A549 (cell line): ENCODE measurements at regions not wholly inside any gene's neighbourhood (a gene's known extent, or its start where the extent isn't known, plus 50 kb on each side); places are given as distances from the start of the nearest gene placed in this dataset.

Experiments
- ATAC-seq, 2 experiments: fragments of 200-7000 bp in 1 of 2; fragments of >200 bp in 1 of 2; cut with Nextera tagmentation in 1 of 2; cut with Tn5 transposase in 1 of 2; 3 replicates each; pipeline versions ENCODE4 v1.8.0 to v1.9.1; 2018 to 2020; ENCODE audit warnings: mild to moderate bottlenecking in 1 of 2, moderate library complexity in 1 of 2
- CTCF ChIA-PET: fragments of 300-600 bp; sonication (Branson Sonifier 250); formaldehyde crosslinking; extraction: SDS; loops from one replicate; lab custom pipeline; 2021; ENCODE audit warnings: antibody characterized with exemption, inconsistent platforms; lab: Yijun Ruan, JAX
- POLR2A ChIA-PET: fragments of 350-600 bp; formaldehyde crosslinking; extraction: SDS; loops from one replicate; lab custom pipeline; 2021; ENCODE audit warnings: antibody characterized with exemption, inconsistent platforms; lab: Yijun Ruan, JAX
- DNase-seq, 2 experiments: peaks; one replicate each; pipeline versions ENCODE4 v3.0.0 to v3.0.0-alpha.2; 2011 to 2016; ENCODE audit warnings: low read depth in 1 of 2, low spot score in 1 of 2
- FAIRE-seq: peaks from 2 replicates; lab custom pipeline; 2011; peaks lifted over from hg19 to GRCh38; lab: Jason Lieb, UNC
- H3K27ac ChIP-seq, 2 experiments: fragments of >200 bp; sonication (Bioruptor Twin); formaldehyde crosslinking; 3 replicates each; pipeline ENCODE4 v1.5.1; 2016 to 2017
- H3K4me1 ChIP-seq: fragments of >200 bp; sonication (Bioruptor Twin); formaldehyde crosslinking; 3 replicates; pipeline ENCODE4 v1.6.1; 2016
- H3K4me2 ChIP-seq: fragments of >200 bp; sonication (Bioruptor Twin); formaldehyde crosslinking; 3 replicates; pipeline ENCODE4 v1.6.1; 2016
- H3K4me3 ChIP-seq: fragments of >200 bp; sonication (Bioruptor Twin); formaldehyde crosslinking; 3 replicates; pipeline ENCODE4 v1.5.1; 2016
- H3K9me3 ChIP-seq: fragments of >200 bp; sonication (Bioruptor Twin); formaldehyde crosslinking; 3 replicates; pipeline ENCODE4 v1.6.1; 2016
- CBX2 ChIP-seq: fragments of 200-600 bp; sonication (generic); IDR thresholded peaks from 2 replicates; pipeline ENCODE4 v1.6.1; 2016; ENCODE audit warnings: low read depth, mild to moderate bottlenecking, borderline replicate concordance
- CEBPB ChIP-seq, 2 experiments: fragments of >200 bp in 1 of 2; sonication (Bioruptor Twin) in 1 of 2; formaldehyde crosslinking in 1 of 2; IDR thresholded peaks; 2 replicates each; pipeline ENCODE4 v1.6.1; 2012 to 2016
- CHD4 ChIP-seq: fragments of 200-600 bp; sonication (generic); IDR thresholded peaks from 2 replicates; pipeline ENCODE4 v1.6.1; 2016; ENCODE audit warnings: antibody characterized with exemption, mild to moderate bottlenecking, borderline replicate concordance
- EHMT2 ChIP-seq: fragments of 200-600 bp; sonication (generic); IDR thresholded peaks from 2 replicates; pipeline ENCODE4 v1.6.1; 2016; ENCODE audit warnings: antibody characterized with exemption, low read depth, mild to moderate bottlenecking, moderate library complexity
- ESRRA ChIP-seq: fragments of 150-350 bp; IDR thresholded peaks from 2 replicates; pipeline ENCODE4 v1.6.1; 2014; ENCODE audit warnings: mild to moderate bottlenecking, low read length, borderline replicate concordance
- FOSL2 ChIP-seq, 2 experiments: fragments of 450-650 bp in 1 of 2; fragments of >200 bp in 1 of 2; sonication (Bioruptor Twin) in 1 of 2; formaldehyde crosslinking; IDR thresholded peaks; 2 replicates each; pipeline versions ENCODE4 v1.5.0 to v1.6.1; 2016 to 2020; ENCODE audit warnings: mild to moderate bottlenecking in 1 of 2, moderate library complexity in 1 of 2
- HES2 ChIP-seq: fragments of >200 bp; sonication (Bioruptor Twin); formaldehyde crosslinking; IDR thresholded peaks from 2 replicates; pipeline ENCODE4 v1.6.1; 2016
- HOXA7 ChIP-seq: fragments of 250-450 bp; sonication (Bioruptor Pico); IDR thresholded peaks from 2 replicates; pipeline ENCODE4 v1.5.0; 2020; ENCODE audit warnings: mild to moderate bottlenecking, moderate library complexity
- KDM1A ChIP-seq: fragments of 200-600 bp; sonication (generic); IDR thresholded peaks from 2 replicates; pipeline ENCODE4 v1.6.1; 2016; ENCODE audit warnings: low read depth, mild to moderate bottlenecking
- KDM5A ChIP-seq: fragments of 200-600 bp; sonication (generic); IDR thresholded peaks from 2 replicates; pipeline ENCODE4 v1.6.1; 2016; ENCODE audit warnings: antibody characterized with exemption, mild to moderate bottlenecking
- MAFK ChIP-seq: fragments of 450-650 bp; IDR thresholded peaks from 2 replicates; pipeline ENCODE4 v1.6.1; 2014; ENCODE audit not compliant: partially characterized antibody
- MAX ChIP-seq: IDR thresholded peaks from 2 replicates; pipeline ENCODE4 v1.6.1; 2012
- MYC ChIP-seq: IDR thresholded peaks from 2 replicates; pipeline ENCODE4 v1.6.1; 2012; ENCODE audit warnings: mild to moderate bottlenecking, inconsistent platforms, low read length, improper control_type of control experiment, borderline replicate concordance
- RFX5 ChIP-seq: fragments of 450-650 bp; IDR thresholded peaks from 2 replicates; pipeline ENCODE4 v1.7.1; 2014; ENCODE audit warnings: antibody characterized with exemption, mild to moderate bottlenecking, moderate library complexity
- RNF2 ChIP-seq: fragments of 200-600 bp; sonication (generic); IDR thresholded peaks from 2 replicates; pipeline ENCODE4 v1.6.1; 2016; ENCODE audit warnings: low read depth, mild to moderate bottlenecking, antibody characterized with exemption, moderate library complexity, borderline replicate concordance
- SREBF2 ChIP-seq: fragments of 450-650 bp; IDR thresholded peaks from 2 replicates; pipeline ENCODE4 v1.6.1; 2014; ENCODE audit warnings: mild to moderate bottlenecking, moderate library complexity
- TFCP2L1 ChIP-seq: fragments of 250-450 bp; sonication (Bioruptor Pico); IDR thresholded peaks from 2 replicates; pipeline ENCODE4 v1.5.0; 2021; ENCODE audit warnings: mild to moderate bottlenecking
- TP53 ChIP-seq: fragments of 250-450 bp; sonication (Bioruptor Pico); IDR thresholded peaks from 2 replicates; pipeline ENCODE4 v1.5.0; 2021; ENCODE audit warnings: mild to moderate bottlenecking, moderate library complexity
- ZC3H11A ChIP-seq: fragments of 450-650 bp; IDR thresholded peaks from 2 replicates; pipeline ENCODE4 v1.6.1; 2014; ENCODE audit warnings: antibody characterized with exemption, mild to moderate bottlenecking
- WGBS: methylation state at CpG from one replicate; pipeline ENCODE4 v1.1.6; 2017; ENCODE audit errors: missing lambda C conversion rate; 5-methylcytosine and 5-hydroxymethylcytosine counted together
- TF ChIP-seq, protein P1 (sequence below): fragments of 200-600 bp; sonication (generic); IDR thresholded peaks from 2 replicates; pipeline ENCODE4 v1.6.1; 2016; ENCODE audit warnings: antibody characterized with exemption, mild to moderate bottlenecking, moderate library complexity
- TF ChIP-seq, protein P2 (sequence below): fragments of >200 bp; sonication (Bioruptor Twin); formaldehyde crosslinking; IDR thresholded peaks from 3 replicates; pipeline ENCODE4 v1.6.1; 2016

DNA sequence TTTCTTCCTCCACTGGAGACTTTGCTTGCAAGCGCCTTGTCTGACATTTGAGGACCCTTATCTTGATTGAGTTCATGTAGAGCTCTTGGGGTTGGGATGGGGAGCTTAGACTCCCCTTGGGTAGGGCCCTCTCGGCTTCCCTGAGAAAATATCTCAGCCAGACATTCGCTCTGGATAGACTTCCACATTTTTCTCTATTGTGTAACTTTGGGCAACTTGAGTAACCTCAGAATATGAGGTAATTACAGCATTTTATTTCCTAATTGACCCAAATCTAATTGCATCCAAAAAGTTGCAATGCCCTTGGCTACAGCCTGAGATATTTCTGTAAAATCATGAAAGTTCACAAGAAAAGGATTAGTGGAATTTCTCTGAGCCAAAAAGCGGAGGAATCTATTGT, 102.8 kb upstream of the MXRA5 start:
- CTCF ChIA-PET, result no interaction called here
- POLR2A ChIA-PET, result no interaction called here
- FAIRE-seq, result no peak

GRCh38 chrX:3448563-3448962, 102.1 kb upstream of the MXRA5 start:
- Histone ChIP-seq H3K27ac (no peak overlapping the region), H3K4me3 (no peak overlapping the region), H3K4me2 (no peak overlapping the region), H3K9me3 (no peaks in the 10 kb centered on the region), H3K4me1 (no peaks in the 10 kb centered on the region)
- 4% methylated on average over 4 of the region's 4 CpGs for WGBS
- POLR2A ChIA-PET, result no interaction called here
- TF ChIP-seq ESRRA (no peak), CBX2 (no peak), KDM5A (no peak), TP53 (CRISPR knock-in tag) (no peak)
- TF ChIP-seq, protein P1, sequence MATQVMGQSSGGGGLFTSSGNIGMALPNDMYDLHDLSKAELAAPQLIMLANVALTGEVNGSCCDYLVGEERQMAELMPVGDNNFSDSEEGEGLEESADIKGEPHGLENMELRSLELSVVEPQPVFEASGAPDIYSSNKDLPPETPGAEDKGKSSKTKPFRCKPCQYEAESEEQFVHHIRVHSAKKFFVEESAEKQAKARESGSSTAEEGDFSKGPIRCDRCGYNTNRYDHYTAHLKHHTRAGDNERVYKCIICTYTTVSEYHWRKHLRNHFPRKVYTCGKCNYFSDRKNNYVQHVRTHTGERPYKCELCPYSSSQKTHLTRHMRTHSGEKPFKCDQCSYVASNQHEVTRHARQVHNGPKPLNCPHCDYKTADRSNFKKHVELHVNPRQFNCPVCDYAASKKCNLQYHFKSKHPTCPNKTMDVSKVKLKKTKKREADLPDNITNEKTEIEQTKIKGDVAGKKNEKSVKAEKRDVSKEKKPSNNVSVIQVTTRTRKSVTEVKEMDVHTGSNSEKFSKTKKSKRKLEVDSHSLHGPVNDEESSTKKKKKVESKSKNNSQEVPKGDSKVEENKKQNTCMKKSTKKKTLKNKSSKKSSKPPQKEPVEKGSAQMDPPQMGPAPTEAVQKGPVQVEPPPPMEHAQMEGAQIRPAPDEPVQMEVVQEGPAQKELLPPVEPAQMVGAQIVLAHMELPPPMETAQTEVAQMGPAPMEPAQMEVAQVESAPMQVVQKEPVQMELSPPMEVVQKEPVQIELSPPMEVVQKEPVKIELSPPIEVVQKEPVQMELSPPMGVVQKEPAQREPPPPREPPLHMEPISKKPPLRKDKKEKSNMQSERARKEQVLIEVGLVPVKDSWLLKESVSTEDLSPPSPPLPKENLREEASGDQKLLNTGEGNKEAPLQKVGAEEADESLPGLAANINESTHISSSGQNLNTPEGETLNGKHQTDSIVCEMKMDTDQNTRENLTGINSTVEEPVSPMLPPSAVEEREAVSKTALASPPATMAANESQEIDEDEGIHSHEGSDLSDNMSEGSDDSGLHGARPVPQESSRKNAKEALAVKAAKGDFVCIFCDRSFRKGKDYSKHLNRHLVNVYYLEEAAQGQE, result no peak
- no peak for ATAC-seq
- no peak for DNase-seq
- FAIRE-seq, result no peak
- CTCF ChIA-PET, result no interaction called here

More for the DNA sequence above, 102.8 kb upstream of the MXRA5 start:
- no peak overlapping the region for H3K4me3 ChIP-seq
- 4% methylated on average over 4 of the region's 4 CpGs for WGBS
- H3K4me1 ChIP-seq, result no peaks in the 10 kb centered on the region
- no peak overlapping the region for H3K4me2 ChIP-seq
- DNase-seq (no peak), ATAC-seq (no peak)
- TF ChIP-seq HOXA7 (no peak), TFCP2L1 (no peak), CEBPB (IDR thresholded peaks at IDR 0.05) (no peak), HES2 (no peak), RNF2 (no peak), MYC (no peak), SREBF2 (no peak), MAX (no peak), CHD4 (no peak), EHMT2 (no peak), ZC3H11A (no peak), RFX5 (no peak), KDM1A (no peak)
- TF ChIP-seq, protein P2, sequence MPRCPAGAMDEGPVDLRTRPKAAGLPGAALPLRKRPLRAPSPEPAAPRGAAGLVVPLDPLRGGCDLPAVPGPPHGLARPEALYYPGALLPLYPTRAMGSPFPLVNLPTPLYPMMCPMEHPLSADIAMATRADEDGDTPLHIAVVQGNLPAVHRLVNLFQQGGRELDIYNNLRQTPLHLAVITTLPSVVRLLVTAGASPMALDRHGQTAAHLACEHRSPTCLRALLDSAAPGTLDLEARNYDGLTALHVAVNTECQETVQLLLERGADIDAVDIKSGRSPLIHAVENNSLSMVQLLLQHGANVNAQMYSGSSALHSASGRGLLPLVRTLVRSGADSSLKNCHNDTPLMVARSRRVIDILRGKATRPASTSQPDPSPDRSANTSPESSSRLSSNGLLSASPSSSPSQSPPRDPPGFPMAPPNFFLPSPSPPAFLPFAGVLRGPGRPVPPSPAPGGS, result no peak
- no peaks in the 10 kb centered on the region for H3K9me3 ChIP-seq
- H3K27ac ChIP-seq, result no peak overlapping the region

GRCh38 chrX:3445806-3446490, 99.5 kb upstream of the MXRA5 start:
- Histone ChIP-seq H3K4me2 (no peak overlapping the region), H3K9me3 (no peaks in the 10 kb centered on the region), H3K4me1 (no peaks in the 10 kb centered on the region), H3K4me3 (no peak overlapping the region), H3K27ac (no peak overlapping the region)
- TF ChIP-seq MAFK, result peak; percentile 40
- no peak for TF ChIP-seq FOSL2 (IDR thresholded peaks at IDR 0.05)
- no peak for TF ChIP-seq FOSL2 (CRISPR knock-in tag; IDR thresholded peaks at IDR 0.05)
- FAIRE-seq (no peak), ATAC-seq (no peak), DNase-seq (no peak)
- ChIA-PET CTCF (no interaction called here), POLR2A (no interaction called here)
- 0% methylated on average over 4 of the region's 4 CpGs for WGBS
